HCT116 (cell line): ENCODE measurements at regions not wholly inside any gene's neighbourhood (a gene's known extent, or its start where the extent isn't known, plus 50 kb on each side); places are given as distances from the start of the nearest gene placed in this dataset.

Experiments
- CBX3 ChIP-seq: IDR thresholded peaks from 2 replicates; pipeline ENCODE4 v1.6.1; 2012; ENCODE audit warnings: low read depth
- POLR2A ChIP-seq: IDR thresholded peaks from 2 replicates; pipeline ENCODE4 v1.7.0; 2011; ENCODE audit warnings: borderline replicate concordance; ENCODE audit not compliant: insufficient read depth, insufficient read length; ENCODE audit errors: extremely low read depth
- RAD21 ChIP-seq: IDR thresholded peaks from 2 replicates; pipeline ENCODE4 v1.6.1; 2012; ENCODE audit warnings: low read depth, mild to moderate bottlenecking
- TF ChIP-seq, protein P1 (sequence below), 3 experiments: fragments of 200-600 bp in 1 of 3; sonication (generic) in 1 of 3; IDR thresholded peaks in 2 of 3; conservative IDR thresholded peaks in 1 of 3; 2 replicates each; pipeline ENCODE4 v1.5.1; 2012 to 2017; ENCODE audit warnings: low read depth in 2 of 3, low read length in 2 of 3, antibody characterized with exemption in 1 of 3, borderline replicate concordance in 1 of 3, control low read depth in 1 of 3, mild to moderate bottlenecking in 1 of 3, mixed read lengths in 1 of 3, mixed run types in 1 of 3, moderate library complexity in 1 of 3; ENCODE audit not compliant: insufficient read depth in 1 of 3

DNA sequence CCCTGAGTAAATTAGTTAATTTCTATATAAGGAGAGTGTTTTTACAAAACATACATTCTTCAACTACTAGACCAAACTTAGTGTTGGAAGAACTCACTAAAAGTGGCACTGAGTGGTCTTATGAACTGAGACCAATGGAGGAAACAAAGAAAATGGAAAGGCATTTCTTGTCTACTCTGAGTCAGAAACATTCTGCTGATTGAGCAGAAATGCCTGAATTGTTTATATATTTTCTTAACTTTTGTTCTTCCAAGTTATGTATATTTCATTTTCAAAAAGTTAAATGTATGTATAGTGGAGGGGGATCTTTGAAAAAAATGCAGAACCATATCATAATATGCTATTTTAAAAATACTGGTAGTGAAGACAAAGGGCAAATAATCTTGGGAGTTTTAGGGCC, 320.7 kb downstream of the HGF start:
- TF ChIP-seq, protein P1, sequence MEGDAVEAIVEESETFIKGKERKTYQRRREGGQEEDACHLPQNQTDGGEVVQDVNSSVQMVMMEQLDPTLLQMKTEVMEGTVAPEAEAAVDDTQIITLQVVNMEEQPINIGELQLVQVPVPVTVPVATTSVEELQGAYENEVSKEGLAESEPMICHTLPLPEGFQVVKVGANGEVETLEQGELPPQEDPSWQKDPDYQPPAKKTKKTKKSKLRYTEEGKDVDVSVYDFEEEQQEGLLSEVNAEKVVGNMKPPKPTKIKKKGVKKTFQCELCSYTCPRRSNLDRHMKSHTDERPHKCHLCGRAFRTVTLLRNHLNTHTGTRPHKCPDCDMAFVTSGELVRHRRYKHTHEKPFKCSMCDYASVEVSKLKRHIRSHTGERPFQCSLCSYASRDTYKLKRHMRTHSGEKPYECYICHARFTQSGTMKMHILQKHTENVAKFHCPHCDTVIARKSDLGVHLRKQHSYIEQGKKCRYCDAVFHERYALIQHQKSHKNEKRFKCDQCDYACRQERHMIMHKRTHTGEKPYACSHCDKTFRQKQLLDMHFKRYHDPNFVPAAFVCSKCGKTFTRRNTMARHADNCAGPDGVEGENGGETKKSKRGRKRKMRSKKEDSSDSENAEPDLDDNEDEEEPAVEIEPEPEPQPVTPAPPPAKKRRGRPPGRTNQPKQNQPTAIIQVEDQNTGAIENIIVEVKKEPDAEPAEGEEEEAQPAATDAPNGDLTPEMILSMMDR (IDR thresholded peaks at IDR 0.05 in 2 of 3, conservative IDR thresholded peaks at IDR 0.05 in 1 of 3; ENCODE audit: borderline replicate concordance in 1 of 3, insufficient read depth in 1 of 3, low read depth in 2 of 3, low read length in 2 of 3) = no peak
- TF ChIP-seq CBX3 (no peak), POLR2A (no peak), RAD21 (no peak)
